SJSA1 (cell line): ENCODE measurements at regions not wholly inside any gene's neighbourhood (a gene's known extent, or its start where the extent isn't known, plus 50 kb on each side); places are given as distances from the start of the nearest gene placed in this dataset.
"Not testable (repeated sequence)": the region's sequence is repeated elsewhere in the genome, so short reads cannot be mapped to it uniquely, and the experiment has no call there.

Experiments used
- DNase-seq, 2 experiments: peaks; one replicate each; pipeline ENCODE4 v3.0.0-alpha.2; 2015 to 2020; ENCODE audit warnings: low spot score in 2 of 2, low read depth in 1 of 2
- H3K27ac ChIP-seq: fragments of 250-450 bp; sonication (Bioruptor Pico); 2 replicates; pipeline ENCODE4 v1.5.1; 2020; ENCODE audit warnings: mild to moderate bottlenecking, moderate library complexity
- H3K27me3 ChIP-seq: fragments of 250-450 bp; sonication (Bioruptor Pico); replicated peaks from 2 replicates; pipeline ENCODE4 v1.5.1; 2020; ENCODE audit warnings: mild to moderate bottlenecking, moderate library complexity
- H3K36me3 ChIP-seq: fragments of 250-450 bp; sonication (Bioruptor Pico); 2 replicates; pipeline ENCODE4 v1.5.1; 2020; ENCODE audit warnings: mild to moderate bottlenecking
- H3K4me1 ChIP-seq: fragments of 250-450 bp; sonication (Bioruptor Pico); replicated peaks from 2 replicates; pipeline ENCODE4 v1.6.1; 2021; ENCODE audit warnings: mild to moderate bottlenecking
- H3K4me3 ChIP-seq: fragments of 250-450 bp; sonication (Bioruptor Pico); 2 replicates; pipeline ENCODE4 v1.5.1; 2020; ENCODE audit warnings: mild to moderate bottlenecking
- H3K9me3 ChIP-seq: fragments of 250-450 bp; sonication (Bioruptor Pico); replicated peaks from 2 replicates; pipeline ENCODE4 v1.5.1; 2020; ENCODE audit warnings: mild to moderate bottlenecking

- DNase-seq, result no peak
- no peak overlapping the region for H3K4me3 ChIP-seq
- no peaks in the 10 kb centered on the region for H3K9me3 ChIP-seq
- no peaks in the 10 kb centered on the region for H3K27me3 ChIP-seq
- no peaks in the 10 kb centered on the region for H3K36me3 ChIP-seq
- H3K4me1 ChIP-seq, result no peaks in the 10 kb centered on the region
- no peak overlapping the region for H3K27ac ChIP-seq
Measured at GRCh38 chr3:107150675-107151074, 226.6 kb upstream of the CCDC54 start.

DNA sequence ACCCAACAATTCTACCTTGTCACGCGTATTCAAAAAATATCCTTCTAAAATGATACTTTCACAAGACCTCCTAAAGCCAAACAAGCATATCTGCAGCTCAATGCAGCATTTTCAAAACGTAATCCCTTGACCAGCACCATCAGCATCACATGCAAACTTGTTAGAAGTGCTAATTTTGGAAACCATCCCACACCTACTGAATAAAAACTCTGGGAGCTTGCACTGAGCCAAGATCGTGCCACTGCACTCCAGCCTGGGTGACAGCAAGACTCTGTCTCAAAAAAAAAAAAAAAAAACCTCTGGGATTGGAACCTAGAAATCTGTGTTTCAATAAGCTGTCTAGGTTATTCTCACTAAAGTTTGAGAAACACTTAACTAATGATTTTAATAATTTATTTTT, 223.3 kb upstream of the CCDC54 start:
- Histone ChIP-seq H3K36me3 (no peaks in the 10 kb centered on the region), H3K9me3 (no peaks in the 10 kb centered on the region), H3K4me1 (no peaks in the 10 kb centered on the region), H3K27ac (no peak overlapping the region), H3K27me3 (no peaks in the 10 kb centered on the region), H3K4me3 (no peak overlapping the region)
- no peak for DNase-seq

- DNase-seq, result no peak
- Histone ChIP-seq H3K4me3 (no peak overlapping the region), H3K27me3 (no peaks in the 10 kb centered on the region), H3K36me3 (no peaks in the 10 kb centered on the region), H3K4me1 (no peaks in the 10 kb centered on the region), H3K27ac (no peak overlapping the region), H3K9me3 (no peaks in the 10 kb centered on the region)
Measured at GRCh38 chr3:107172411-107172810, 204.8 kb upstream of the CCDC54 start.

DNA sequence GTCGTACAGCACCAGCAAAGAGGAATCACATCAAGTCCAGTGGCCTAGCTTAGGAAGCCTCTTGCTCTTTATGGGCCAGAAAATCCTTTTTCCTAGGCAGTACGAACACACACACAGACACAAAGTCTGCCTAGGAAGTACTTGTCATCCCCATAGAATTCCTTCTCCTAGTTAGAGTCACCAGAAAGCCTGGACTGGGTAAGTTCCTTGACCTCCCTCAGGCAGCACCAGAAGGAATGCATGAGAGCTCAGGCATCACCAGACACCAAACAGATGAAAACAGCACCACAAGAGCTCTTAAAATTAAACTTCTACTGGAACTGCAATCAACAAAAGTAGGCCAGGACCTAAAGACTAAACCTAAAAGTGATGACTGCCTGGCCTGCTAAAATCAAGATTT, 192.9 kb upstream of the CCDC54 start:
- Histone ChIP-seq H3K4me3 (no peak overlapping the region), H3K27ac (no peak overlapping the region), H3K27me3 (no peaks in the 10 kb centered on the region), H3K36me3 (no peaks in the 10 kb centered on the region), H3K4me1 (no peaks in the 10 kb centered on the region), H3K9me3 (no peaks in the 10 kb centered on the region)
- no peak for DNase-seq

GRCh38 chr3:107188262-107188661, 189.0 kb upstream of the CCDC54 start:
- Histone ChIP-seq H3K27ac (no peak overlapping the region), H3K4me3 (no peak overlapping the region)

DNA sequence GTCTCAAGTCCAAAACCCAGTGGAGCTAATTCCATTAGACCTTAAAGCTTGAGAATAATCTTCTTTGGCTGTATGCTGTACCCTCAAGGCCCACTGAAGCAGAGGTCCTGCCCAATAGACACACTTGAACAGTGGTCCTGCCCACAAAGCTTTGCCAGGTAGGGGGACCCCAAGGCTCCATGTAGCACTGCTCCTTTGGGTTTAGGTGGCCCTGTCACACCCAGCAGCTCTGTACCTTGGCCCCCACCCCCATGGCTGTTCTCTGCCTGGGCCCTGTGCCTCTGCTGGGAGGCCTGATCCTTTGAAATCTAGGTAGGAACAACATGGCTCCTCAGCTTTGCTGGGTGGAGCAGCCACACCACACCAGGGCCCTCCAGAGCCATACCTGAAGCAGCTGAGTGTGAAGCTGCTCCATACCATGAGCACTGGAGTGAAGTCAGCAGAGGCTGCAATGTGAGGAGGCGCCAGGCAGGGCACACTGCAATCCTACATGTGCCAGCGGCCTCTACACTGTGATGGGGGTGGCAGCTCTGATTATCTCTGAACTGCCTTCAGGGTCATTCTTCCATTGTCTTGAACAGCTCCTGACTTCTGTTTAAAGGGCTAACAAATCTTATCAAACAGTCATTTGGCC, 188.0 kb upstream of the CCDC54 start:
- H3K36me3 ChIP-seq, result no peaks in the 10 kb centered on the region

More at GRCh38 chr3:107188262-107188661, 189.0 kb upstream of the CCDC54 start:
- H3K27me3 ChIP-seq, result no peaks in the 10 kb centered on the region
- no peak for DNase-seq
- no peaks in the 10 kb centered on the region for H3K4me1 ChIP-seq
- no peaks in the 10 kb centered on the region for H3K9me3 ChIP-seq
- H3K36me3 ChIP-seq, result no peaks in the 10 kb centered on the region

GRCh38 chr3:107193116-107193515, 184.1 kb upstream of the CCDC54 start:
- no peaks in the 10 kb centered on the region for H3K9me3 ChIP-seq
- no peak for DNase-seq
- H3K27me3 ChIP-seq, result no peaks in the 10 kb centered on the region; the same call in 1 of the 2 replicates
- H3K27ac ChIP-seq, result no peak overlapping the region
- H3K4me3 ChIP-seq, result no peak overlapping the region
- H3K36me3 ChIP-seq, result no peaks in the 10 kb centered on the region
- H3K4me1 ChIP-seq, result no peaks in the 10 kb centered on the region

More for the DNA sequence above, 188.0 kb upstream of the CCDC54 start:
- DNase-seq, result no peak
- Histone ChIP-seq H3K27ac (no peak overlapping the region), H3K4me3 (no peak overlapping the region), H3K9me3 (no peaks in the 10 kb centered on the region), H3K4me1 (no peaks in the 10 kb centered on the region), H3K27me3 (no peaks in the 10 kb centered on the region; the same call in 1 of the 2 replicates)

- DNase-seq, result no peak
- Histone ChIP-seq H3K9me3 (no peaks in the 10 kb centered on the region), H3K4me3 (no peak overlapping the region), H3K36me3 (no peaks in the 10 kb centered on the region), H3K4me1 (no peaks in the 10 kb centered on the region), H3K27ac (no peak overlapping the region), H3K27me3 (no peaks in the 10 kb centered on the region; the same call in 1 of the 2 replicates)
Measured at GRCh38 chr3:107198581-107199181, 178.6 kb upstream of the CCDC54 start.

- no peak overlapping the region for H3K4me3 ChIP-seq
- H3K36me3 ChIP-seq, result no peaks in the 10 kb centered on the region
- no peaks in the 10 kb centered on the region for H3K9me3 ChIP-seq
- H3K27me3 ChIP-seq, result no peaks in the 10 kb centered on the region
- H3K4me1 ChIP-seq, result peaks cover under 1% of the 10 kb centered on the region; the same call in 1 of the 2 replicates
- no peak for DNase-seq
- no peak overlapping the region for H3K27ac ChIP-seq
Measured at GRCh38 chr3:107201146-107201545, 176.1 kb upstream of the CCDC54 start.

- H3K27me3 ChIP-seq, DNase-seq, H3K36me3 ChIP-seq, H3K4me3 ChIP-seq, H3K27ac ChIP-seq, H3K9me3 ChIP-seq: not testable (repeated sequence)
- peaks cover 16% of the 10 kb centered on the region for H3K4me1 ChIP-seq
Measured at GRCh38 chr3:107202885-107203284, 174.4 kb upstream of the CCDC54 start.

DNA sequence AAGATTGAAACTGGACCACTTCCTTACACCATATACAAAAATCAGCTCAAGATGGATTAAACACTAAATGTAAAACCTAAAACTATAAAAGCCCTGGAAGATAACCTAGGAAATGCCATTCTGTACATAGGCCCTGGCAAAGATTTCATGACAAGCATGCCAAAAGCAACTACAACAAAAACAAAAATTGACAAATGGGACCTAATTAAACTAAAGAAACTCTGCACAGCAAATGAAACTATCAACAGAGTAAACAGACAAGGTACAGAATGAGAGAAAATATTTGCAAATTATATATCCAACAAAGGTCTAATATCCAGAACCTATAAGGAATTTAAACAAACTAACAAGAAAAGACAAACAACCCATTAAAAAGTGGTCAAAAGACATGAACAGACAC, 173.1 kb upstream of the CCDC54 start:
- Histone ChIP-seq H3K4me3 (no peak overlapping the region), H3K4me1 (peaks cover 28% of the 10 kb centered on the region), H3K36me3 (no peaks in the 10 kb centered on the region), H3K27me3 (no peaks in the 10 kb centered on the region), H3K27ac (no peak overlapping the region), H3K9me3 (no peaks in the 10 kb centered on the region)
- DNase-seq, result no peak

DNA sequence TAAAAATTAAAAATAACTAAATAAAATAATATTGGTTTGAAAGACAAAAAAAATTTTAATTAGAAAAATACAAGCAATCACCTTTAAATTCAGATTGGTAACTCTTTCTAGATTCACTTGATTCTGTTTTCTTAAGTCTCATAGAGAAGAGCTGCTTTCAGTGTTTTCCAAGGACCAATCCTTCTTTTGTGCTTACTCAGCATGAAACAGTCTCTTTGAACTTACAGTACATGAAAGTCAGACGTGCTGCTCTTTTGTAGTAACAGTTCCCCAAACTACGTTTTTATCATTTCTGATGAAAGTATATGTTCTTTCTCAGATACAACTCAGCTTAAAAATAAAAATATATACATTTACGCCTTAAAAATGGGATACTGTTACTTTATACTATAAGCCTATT, 171.9 kb upstream of the CCDC54 start:
- DNase-seq, result no peak
- H3K27me3 ChIP-seq, result no peaks in the 10 kb centered on the region
- H3K9me3 ChIP-seq, result no peaks in the 10 kb centered on the region
- no peak overlapping the region for H3K27ac ChIP-seq
- H3K4me1 ChIP-seq, result peaks cover 41% of the 10 kb centered on the region
- H3K36me3 ChIP-seq, result no peaks in the 10 kb centered on the region
- H3K4me3 ChIP-seq, result no peak overlapping the region

- DNase-seq, result peak in 1 of 2 experiments; percentile 43
- Histone ChIP-seq H3K36me3 (no peaks in the 10 kb centered on the region), H3K4me3 (no peak overlapping the region), H3K9me3 (no peaks in the 10 kb centered on the region), H3K27ac (no peak overlapping the region), H3K4me1 (peaks cover 41% of the 10 kb centered on the region), H3K27me3 (no peaks in the 10 kb centered on the region)
Measured at GRCh38 chr3:107206141-107206540, 171.1 kb upstream of the CCDC54 start.

GRCh38 chr3:107206945-107207344, 170.3 kb upstream of the CCDC54 start:
- Histone ChIP-seq H3K27me3 (no peaks in the 10 kb centered on the region), H3K9me3 (no peaks in the 10 kb centered on the region), H3K4me1 (peaks cover 41% of the 10 kb centered on the region), H3K27ac (no peak overlapping the region), H3K4me3 (no peak overlapping the region), H3K36me3 (no peaks in the 10 kb centered on the region)
- no peak for DNase-seq

DNA sequence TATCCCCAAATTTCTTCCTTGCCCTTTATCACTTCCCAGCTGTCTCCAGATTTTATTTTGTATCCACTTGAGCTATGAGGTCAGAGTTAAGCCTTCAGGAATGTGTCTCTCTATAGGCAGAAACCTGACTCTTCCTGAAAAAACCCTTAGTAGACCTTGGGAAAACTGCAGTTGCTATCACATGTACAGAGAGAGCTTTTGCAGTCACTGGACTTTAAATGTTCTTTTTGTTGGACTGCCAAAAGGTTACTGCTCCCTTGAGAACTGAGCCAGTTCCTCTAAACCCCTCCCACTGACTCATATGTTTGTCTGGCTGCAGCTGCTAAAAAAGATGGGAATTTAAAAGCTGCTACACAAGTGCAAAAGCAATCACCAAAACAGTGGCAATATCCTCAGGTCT, 169.1 kb upstream of the CCDC54 start:
- Histone ChIP-seq H3K27ac (peak overlapping the region; percentile 60), H3K9me3 (no peaks in the 10 kb centered on the region), H3K4me1 (peaks cover 42% of the 10 kb centered on the region), H3K4me3 (no peak overlapping the region), H3K27me3 (no peaks in the 10 kb centered on the region), H3K36me3 (no peaks in the 10 kb centered on the region)
- peak; percentile 58 to 75 for DNase-seq
